SK-MEL-5 (cell line): ENCODE measurements at regions not wholly inside any gene's neighbourhood (a gene's known extent, or its start where the extent isn't known, plus 50 kb on each side); places are given as distances from the start of the nearest gene placed in this dataset.

Experiments used
- DNase-seq: peaks from one replicate; pipeline ENCODE4 v3.0.0-alpha.2; 2016; ENCODE audit warnings: low read depth, low spot score
- in situ Hi-C: cut with HindIII; loops from 2 replicates; pipeline ENCODE4 v1.10.0; 2016; ENCODE audit warnings: low sequenced_read_pairs, high pct_unique_total_duplicates, low pct_unique_long_range_greater_than_20kb

DNA sequence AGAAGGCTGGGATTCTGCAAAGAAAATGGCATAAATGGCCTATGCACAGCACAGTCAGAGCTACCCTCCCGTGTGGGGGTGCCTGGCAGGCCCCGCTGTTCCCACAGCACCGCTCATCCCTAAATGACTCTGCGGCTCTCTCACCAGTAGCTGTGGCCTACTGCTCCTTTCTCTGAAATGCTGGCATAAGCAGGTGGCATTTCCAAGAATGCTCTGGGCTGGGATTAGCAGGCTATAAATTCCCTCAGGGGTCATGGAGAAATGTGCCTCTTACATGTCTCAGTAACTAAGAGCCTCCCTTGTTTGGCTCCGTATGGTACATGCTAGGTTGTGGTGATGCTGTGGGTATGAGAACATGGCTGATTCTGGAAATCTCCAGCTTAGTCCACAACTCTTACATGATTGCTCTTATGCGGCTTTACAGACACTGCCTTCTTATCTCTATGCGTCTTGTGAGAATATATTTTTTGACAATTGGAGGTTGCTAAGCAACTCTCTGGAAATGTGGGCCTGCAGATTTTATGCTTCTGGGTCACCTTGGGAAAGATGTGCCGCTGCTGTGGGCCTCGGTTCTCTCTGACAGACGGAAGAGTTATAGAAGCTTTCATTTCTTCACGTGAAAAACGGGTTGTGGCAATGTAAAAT is 80.3 kb upstream of the GATA6 start:
- in situ Hi-C loops, result no loop called here
- DNase-seq, result no peak

DNA sequence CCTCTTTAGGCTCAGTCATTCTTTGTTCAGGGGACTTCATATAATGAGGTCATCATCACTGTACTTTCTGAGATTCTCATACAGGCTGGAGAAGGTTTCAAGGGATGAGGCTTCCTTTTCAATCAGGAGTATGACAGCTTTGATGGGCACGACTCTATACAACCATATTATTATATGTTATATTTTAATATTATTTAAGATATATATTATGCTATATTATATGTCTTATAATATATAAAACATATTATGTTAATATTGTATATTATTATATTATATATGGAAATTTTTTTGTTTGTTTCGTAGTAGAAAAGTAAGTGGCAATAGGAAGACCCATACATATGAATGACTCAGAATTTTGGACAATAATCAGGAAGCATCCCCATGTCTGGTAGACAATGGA is 78.0 kb upstream of the GATA6 start:
- in situ Hi-C loops, result no loop called here
- no peak for DNase-seq

- in situ Hi-C loops, result no loop called here
- no peak for DNase-seq
These were observed 75.5 kb upstream of the GATA6 start for GRCh38 chr18:22093731-22094357.

GRCh38 chr18:22094358-22094734 is 75.0 kb upstream of the GATA6 start:
- in situ Hi-C loops, result no loop called here
- no peak for DNase-seq

DNA sequence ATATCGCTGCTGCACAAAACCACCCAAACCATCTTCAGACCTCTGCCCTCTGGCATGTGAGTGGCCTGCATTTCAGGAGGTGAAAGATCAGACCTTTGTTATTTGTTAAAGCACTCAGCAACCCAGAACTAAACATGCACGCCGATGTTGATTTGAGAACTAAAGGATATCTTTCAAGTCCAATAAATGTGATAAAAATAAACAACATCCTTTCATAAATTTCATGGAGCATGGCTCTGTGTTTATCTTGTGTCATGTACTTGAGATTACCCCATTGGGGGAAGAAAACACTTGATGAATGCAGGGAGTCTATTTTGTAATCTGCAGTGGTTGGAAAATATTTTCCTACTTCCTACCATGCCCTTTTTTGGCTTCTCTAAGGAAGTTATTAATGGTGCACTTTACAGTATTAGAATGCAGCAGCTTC is 70.8 kb upstream of the GATA6 start:
- no peak for DNase-seq
- in situ Hi-C loops, result no loop called here

GRCh38 chr18:22099925-22100324 is 69.5 kb upstream of the GATA6 start:
- DNase-seq, result no peak
- in situ Hi-C loops, result no loop called here

GRCh38 chr18:22101731-22102130 is 67.7 kb upstream of the GATA6 start:
- no peak for DNase-seq
- in situ Hi-C loops, result no loop called here

DNA sequence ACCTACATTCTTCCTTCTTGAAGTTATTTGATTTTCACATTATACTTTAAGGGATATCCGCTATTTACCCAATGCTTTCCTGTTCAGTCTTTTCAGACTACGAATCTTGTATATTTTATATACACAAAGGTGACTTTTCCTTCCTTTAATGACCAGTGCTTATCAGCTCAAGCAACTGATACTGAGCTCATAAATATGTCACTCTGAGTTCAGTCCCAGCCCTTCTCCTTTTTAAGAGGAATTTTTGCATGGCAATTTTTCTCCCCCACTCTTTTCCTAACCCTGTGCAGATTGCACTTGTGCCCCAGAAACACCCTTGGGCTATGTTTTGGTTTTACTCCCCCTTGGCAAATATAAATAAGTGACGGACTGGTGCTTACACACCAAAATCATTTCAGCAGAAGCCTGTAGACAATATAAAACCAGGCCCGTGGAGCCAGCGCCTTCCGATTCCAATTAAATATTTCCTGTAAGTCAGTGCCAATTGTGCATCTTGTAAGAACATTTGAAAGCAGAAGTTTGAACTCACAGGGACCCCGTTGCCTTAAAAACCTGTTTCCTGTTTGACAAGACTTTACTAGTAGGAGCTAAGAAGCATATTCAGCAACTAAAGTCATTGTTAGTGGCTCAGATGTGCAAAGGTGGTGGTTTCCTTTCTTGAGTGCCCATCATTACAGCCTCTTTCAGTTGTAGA is 66.3 kb upstream of the GATA6 start:
- in situ Hi-C loops, result no loop called here
- no peak for DNase-seq

DNA sequence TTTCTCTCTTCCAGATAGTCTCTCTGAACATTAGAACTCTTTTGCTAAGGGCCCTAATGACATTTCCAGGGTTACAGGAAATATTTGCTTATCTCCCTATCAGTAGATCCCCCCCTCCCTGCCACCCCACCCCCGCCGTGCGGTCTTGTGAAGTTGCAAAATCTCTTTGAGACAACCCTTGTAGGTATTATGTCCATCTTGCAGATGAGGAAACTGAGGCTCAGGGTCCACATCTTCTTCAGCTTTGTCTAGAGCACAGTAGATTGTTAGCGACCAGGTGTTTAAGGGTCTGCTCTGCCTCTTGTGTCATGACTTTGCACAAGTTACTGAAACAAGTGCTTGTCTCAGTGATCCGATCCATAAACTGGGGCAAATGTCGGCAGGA is 65.8 kb upstream of the GATA6 start:
- in situ Hi-C loops, result no loop called here
- DNase-seq, result no peak

DNA sequence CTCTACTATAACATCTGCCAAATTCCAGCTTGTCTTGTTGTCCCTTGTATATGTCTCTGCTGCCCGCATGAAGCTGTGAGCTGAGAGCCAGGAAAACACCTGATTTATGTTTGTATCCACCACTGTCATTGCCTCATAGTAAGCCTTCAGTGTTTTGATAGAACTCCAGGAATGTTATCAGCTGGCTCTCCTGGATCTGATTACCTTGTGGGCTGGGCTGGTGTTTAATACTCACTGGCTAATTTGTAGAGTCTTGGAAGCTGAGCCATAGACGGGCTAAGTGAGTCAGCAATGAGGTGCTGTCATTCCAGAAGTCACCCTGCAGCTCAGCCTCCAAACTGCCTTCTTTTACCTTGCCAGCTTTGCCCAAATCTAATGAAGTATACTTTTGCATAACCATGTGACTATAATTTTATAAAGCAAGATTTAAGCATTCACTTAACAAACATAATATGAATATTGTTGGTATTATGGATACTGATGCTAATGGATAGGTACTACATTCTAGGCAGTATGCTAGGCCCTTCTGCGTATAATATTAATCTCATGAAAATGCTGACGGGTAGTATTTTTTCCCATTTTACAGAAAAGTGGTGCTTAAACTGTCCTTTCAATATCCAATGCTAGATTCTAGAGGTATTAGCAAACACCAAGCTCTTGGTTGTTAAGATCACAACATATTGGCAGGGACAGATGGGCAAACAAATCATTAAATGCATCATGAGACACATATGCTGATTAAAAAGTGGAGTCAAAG is 62.7 kb upstream of the GATA6 start:
- DNase-seq, result no peak
- in situ Hi-C loops, result no loop called here

GRCh38 chr18:22108674-22109073 is 60.7 kb upstream of the GATA6 start:
- peak; percentile 23 for DNase-seq
- in situ Hi-C loops, result no loop called here

GRCh38 chr18:22109535-22109934 is 59.9 kb upstream of the GATA6 start:
- in situ Hi-C loops, result no loop called here
- no peak for DNase-seq

- in situ Hi-C loops, result no loop called here
- no peak for DNase-seq
These were observed 58.9 kb upstream of the GATA6 start for GRCh38 chr18:22110461-22110924.

- in situ Hi-C loops, result no loop called here
- no peak for DNase-seq
These were observed 57.2 kb upstream of the GATA6 start for GRCh38 chr18:22112215-22112614.

- DNase-seq, result no peak
- in situ Hi-C loops, result no loop called here
These were observed 56.1 kb upstream of the GATA6 start for GRCh38 chr18:22113144-22113844.

DNA sequence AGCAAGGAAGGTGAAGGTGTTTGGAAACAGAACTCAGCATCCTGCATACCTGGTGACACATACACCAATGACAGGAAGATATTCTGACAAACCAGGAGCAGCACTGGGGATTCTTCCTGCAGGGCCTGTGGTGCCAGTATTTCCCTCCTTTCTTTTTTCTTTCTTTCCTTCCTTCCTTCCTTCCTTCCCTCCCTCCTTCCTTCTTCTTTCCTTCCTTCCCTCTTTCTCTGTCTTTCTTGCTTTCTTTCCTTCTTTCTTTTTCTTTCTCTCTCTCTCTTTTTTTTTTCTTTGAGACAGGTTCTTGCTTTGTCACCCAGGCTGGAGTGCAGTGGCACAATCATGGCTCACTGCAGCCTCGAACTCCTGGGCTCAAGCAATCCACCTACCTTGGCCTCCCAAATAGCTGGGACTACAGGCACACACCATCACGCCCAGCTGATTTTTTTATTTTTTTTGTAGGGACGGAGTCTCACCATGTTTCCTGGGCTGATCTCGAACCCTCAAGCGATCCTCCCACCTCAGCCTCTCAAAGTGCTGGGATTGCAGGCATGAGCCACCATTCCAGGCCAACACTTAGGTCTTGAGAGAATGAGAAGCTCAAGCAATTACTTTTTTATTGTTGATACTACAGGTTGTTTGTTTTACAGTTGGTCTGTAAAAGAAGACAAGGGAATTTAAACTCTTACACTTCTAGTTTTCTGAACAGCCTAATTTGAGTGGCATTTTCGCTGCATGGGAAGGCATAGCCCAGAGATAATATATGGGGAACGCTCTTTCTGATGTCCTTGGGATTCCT is 54.7 kb upstream of the GATA6 start:
- in situ Hi-C loops, result no loop called here
- no peak for DNase-seq

DNA sequence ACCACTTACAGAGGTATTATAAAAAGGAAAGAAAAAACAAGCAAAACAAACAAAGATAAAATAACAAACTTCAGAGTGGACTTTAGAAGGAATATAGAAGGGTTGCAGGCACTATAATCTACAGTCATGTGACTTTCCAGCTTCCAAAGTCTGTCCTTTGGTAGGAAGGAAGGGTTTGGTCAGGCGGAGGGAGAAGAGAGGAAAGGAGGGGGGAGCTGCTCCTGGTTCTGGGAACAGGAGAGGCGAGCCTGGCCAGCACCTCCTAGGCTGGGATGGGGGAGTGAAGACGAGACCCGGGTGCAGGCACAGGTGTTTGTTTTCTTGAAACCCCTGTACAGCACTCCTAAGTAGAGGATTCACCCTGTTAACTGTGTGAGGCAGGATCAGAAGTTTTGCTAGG is 53.8 kb upstream of the GATA6 start:
- no peak for DNase-seq
- in situ Hi-C loops, result no loop called here
